IPS-15b (cell line): ENCODE measurements at regions not wholly inside any gene's neighbourhood (a gene's known extent, or its start where the extent isn't known, plus 50 kb on each side); places are given as distances from the start of the nearest gene placed in this dataset.

ENCODE experiments used
- H3K27me3 ChIP-seq: one replicate; pipeline ENCODE4 v1.6.1; 2013; ENCODE audit warnings: low read length; ENCODE audit not compliant: control insufficient read depth, insufficient read depth
- H3K36me3 ChIP-seq: one replicate; pipeline ENCODE4 v1.6.1; 2013; ENCODE audit warnings: low read length; ENCODE audit not compliant: control insufficient read depth, insufficient read depth
- H3K4me1 ChIP-seq: one replicate; pipeline ENCODE4 v1.6.1; 2013; ENCODE audit warnings: mild to moderate bottlenecking, low read length; ENCODE audit not compliant: control insufficient read depth, insufficient read depth
- H3K4me3 ChIP-seq: one replicate; pipeline ENCODE4 v1.5.1; 2013; ENCODE audit warnings: low read depth, low read length
- H3K9ac ChIP-seq: one replicate; pipeline ENCODE4 v1.6.1; 2013; ENCODE audit warnings: low read depth, mild to moderate bottlenecking, low read length
- H3K9me3 ChIP-seq: one replicate; pipeline ENCODE4 v1.6.1; 2013; ENCODE audit warnings: mild to moderate bottlenecking, low read length; ENCODE audit not compliant: control insufficient read depth, insufficient read depth

DNA sequence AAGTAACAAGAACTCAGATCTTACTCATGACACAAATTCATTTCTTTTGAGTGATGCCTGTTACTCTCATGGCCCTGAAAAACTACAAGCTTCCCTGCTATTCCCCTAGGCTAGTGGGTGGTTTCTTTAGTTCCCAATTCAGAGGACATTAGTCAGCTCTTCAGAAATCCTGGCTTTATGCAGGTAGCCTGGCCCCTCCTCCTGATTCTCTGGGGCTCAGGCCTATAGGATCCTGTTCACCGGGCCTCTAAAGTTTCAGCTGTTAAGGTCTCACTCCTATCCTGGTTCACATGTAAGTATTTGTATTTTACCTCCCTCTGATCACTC lies 87.3 kb upstream of the IRX5 start:
- Histone ChIP-seq H3K9ac (no peak overlapping the region), H3K4me1 (no peaks in the 10 kb centered on the region), H3K9me3 (no peaks in the 10 kb centered on the region), H3K27me3 (no peaks in the 10 kb centered on the region), H3K4me3 (no peak overlapping the region), H3K36me3 (no peaks in the 10 kb centered on the region)

DNA sequence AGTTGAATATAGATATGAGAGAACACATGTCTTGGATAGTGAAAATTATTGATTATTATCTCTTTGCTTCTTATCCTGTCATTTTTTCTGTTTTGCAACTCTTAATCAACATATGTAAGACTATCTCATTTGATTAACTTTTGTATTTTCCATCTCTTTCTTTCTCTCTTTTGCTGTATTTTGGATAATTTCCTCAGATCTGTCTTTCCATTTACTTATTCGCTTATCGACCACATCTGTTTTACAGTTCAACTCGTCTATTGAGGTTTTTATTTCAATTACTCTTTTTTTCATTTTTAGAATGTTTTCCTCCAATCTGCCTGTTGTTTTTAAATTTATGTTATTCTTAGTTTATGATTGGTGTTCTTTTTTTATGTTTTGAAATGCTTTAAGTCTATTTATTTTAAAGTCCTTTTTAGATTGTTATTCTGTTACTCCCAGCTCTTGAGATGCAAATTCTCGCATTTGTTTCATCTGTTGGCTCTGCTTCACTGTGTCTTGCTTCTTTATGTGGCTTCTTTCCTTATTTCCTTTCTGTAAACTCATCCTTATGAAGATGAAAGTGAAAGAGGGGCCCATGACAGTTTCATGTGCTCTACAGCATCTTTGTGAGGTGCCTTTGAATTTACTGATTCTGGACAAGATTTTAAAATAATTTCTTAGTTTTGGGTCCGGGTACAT lies 87.8 kb upstream of the IRX5 start:
- H3K9me3 ChIP-seq: no peaks in the 10 kb centered on the region
- H3K9ac ChIP-seq: no peak overlapping the region
- no peaks in the 10 kb centered on the region for H3K36me3 ChIP-seq
- H3K4me3 ChIP-seq: no peak overlapping the region
- no peaks in the 10 kb centered on the region for H3K4me1 ChIP-seq
- no peaks in the 10 kb centered on the region for H3K27me3 ChIP-seq

DNA sequence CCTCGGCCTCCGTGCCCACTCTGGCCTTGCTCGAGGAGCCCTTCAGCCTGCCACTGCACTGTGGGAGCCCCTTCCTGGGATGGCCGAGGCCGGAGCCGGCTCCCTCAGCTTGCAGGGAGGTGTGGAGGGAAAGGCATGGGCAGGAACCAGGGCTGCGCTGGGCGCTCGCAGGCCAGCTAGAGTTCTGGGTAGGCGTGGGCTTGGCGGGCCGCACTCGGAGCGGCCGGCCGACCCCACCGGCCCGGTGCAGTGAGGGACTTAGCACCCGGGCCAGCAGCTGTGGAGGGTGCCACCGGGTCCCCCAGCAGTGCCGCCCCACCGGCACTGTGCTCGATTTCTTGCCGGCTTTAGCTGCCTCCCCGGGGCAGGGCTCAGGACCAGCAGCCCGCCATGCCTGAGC lies 101.0 kb upstream of the IRX5 start:
- Histone ChIP-seq H3K9ac (no peak overlapping the region), H3K4me1 (no peaks in the 10 kb centered on the region), H3K4me3 (no peak overlapping the region), H3K27me3 (no peaks in the 10 kb centered on the region), H3K9me3 (no peaks in the 10 kb centered on the region), H3K36me3 (no peaks in the 10 kb centered on the region)

DNA sequence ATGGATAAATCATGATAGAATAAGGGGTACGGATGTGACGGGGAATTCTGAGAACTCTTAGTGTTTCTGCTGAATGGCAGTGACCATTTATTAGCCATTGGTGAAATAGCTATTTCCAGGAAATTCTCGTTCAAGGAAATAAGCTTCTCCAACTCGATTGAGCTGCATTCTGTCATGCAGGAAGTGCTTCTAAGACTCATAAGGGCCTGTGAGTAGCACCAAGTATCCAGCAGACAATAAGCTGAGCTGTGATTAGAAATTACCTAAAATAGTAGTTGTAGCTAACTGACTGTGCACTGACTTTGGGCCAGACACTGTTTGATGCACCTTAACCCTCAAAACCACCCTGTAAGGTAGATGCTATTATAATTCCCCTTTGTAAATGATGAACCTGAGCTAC lies 107.8 kb upstream of the IRX5 start:
- Histone ChIP-seq H3K9ac (no peak overlapping the region), H3K4me1 (peaks cover 3% of the 10 kb centered on the region), H3K9me3 (no peaks in the 10 kb centered on the region), H3K36me3 (no peaks in the 10 kb centered on the region), H3K27me3 (no peaks in the 10 kb centered on the region), H3K4me3 (no peak overlapping the region)

DNA sequence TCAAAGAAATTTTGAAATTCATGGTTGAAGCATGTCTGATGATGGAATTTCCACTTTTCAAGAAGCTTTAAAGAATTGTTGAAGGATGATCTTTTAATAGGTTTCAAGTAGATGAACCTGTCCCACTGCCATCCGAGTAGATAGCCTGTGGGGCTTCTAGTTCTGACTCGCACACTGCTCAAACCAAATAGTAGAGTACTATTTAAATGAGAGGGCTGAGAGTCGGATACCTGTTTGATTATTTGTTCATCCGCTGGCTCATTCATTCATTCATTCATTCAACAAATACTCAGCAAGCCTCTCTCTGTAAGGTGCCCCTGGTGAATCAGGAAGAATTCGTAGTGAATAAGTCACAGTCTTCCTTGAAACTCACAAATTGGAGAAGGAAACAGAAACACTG lies 108.2 kb upstream of the IRX5 start:
- H3K27me3 ChIP-seq: no peaks in the 10 kb centered on the region
- H3K9me3 ChIP-seq: no peaks in the 10 kb centered on the region
- no peak overlapping the region for H3K4me3 ChIP-seq
- no peak overlapping the region for H3K9ac ChIP-seq
- H3K4me1 ChIP-seq: peaks cover 6% of the 10 kb centered on the region
- no peaks in the 10 kb centered on the region for H3K36me3 ChIP-seq

DNA sequence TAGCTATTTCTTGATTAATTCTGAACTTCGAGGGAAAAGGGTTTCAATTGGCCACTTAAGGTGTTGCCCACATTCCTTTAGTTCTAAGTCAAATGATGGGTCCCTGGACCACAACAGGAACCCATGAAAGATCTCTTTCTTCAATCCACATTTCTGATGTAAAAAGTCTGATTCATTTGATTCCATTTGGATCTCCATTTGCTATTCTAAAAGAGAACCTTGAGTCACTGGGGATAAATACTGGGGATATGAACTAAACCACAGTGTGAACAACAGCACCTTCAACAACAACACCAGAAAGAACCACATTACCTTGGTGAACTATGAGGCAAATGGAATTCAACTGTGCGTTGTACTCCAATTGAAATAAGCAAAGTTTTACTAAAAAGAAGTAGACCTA lies 108.9 kb upstream of the IRX5 start:
- peaks cover 6% of the 10 kb centered on the region for H3K4me1 ChIP-seq

DNA sequence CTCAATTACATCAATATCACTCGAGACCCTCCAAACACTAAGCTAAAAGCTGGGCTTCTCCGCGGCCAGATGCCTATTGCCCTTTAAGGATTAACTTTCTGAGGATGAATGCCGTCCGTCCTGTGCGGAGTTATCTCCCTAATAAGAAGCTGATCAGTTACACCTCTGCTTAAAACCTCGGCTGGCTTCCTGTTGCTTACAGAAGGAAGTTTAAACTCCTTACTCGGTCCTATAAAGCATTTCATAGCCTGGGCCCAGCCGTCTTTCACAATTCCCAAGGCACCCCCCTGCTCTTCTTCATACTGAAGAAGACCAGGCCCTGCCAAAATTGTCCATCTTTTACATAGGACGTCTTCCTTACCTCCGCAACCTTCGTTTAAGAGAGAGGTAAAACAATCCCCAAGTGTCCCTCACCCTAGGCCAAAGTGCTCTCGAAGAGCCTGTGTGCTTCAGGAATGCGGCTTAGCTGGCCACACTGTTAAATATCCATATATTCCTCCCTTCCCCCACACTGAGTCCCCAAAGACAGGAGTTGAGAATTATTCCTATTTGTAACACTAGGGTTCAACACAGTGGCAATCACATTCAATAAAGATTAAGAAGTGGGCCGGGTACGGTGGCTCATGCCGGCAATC lies 112.6 kb upstream of the IRX5 start:
- H3K9ac ChIP-seq: no peak overlapping the region
- peaks cover 10% of the 10 kb centered on the region for H3K4me1 ChIP-seq
- no peaks in the 10 kb centered on the region for H3K36me3 ChIP-seq
- no peaks in the 10 kb centered on the region for H3K27me3 ChIP-seq
- H3K4me3 ChIP-seq: no peak overlapping the region
- H3K9me3 ChIP-seq: no peaks in the 10 kb centered on the region

More for the DNA sequence above, 108.9 kb upstream of the IRX5 start:
- no peaks in the 10 kb centered on the region for H3K9me3 ChIP-seq
- no peak overlapping the region for H3K9ac ChIP-seq
- no peak overlapping the region for H3K4me3 ChIP-seq
- no peaks in the 10 kb centered on the region for H3K36me3 ChIP-seq
- H3K27me3 ChIP-seq: no peaks in the 10 kb centered on the region

DNA sequence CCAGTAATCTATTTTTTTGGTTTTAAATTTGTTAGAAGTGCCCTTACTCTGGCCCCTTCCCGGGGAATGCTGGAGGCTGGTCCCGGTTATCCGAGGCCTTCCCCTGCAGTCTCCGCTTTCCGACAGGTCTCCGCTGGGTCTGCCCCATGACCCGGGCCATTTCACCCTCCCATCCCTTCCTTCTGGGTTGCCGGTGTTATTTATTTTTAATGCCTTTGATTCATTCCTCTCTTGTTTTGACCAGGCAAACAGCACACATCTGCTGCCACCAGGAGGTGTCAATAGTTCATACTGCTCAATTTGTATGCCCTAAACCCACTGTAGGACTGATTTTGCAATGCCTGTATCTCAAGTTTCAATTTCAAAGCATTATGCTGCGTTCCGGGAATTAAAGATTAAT lies 113.2 kb upstream of the IRX5 start:
- H3K9me3 ChIP-seq: no peaks in the 10 kb centered on the region
- H3K4me1 ChIP-seq: peaks cover 10% of the 10 kb centered on the region

DNA sequence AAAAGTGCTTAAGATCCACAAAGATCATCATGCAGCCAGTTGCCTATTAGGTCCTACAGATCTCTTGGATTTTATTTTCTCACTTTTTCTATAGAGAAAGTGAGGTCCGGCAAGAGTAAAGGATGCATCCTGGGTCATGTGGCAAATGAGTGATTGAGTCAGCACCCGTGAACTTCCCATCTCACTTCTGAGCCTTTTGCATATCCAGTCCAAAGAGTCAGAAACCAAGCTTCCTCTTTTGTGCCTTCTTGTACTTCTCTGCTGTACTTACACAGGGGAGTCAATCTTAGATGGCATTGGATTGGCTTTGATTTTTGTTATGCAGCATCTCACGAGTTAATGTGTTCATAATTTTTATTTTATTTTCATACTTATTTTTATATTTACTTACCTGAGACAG lies 114.2 kb upstream of the IRX5 start:
- Histone ChIP-seq H3K4me1 (peaks cover 10% of the 10 kb centered on the region), H3K36me3 (no peaks in the 10 kb centered on the region), H3K27me3 (no peaks in the 10 kb centered on the region), H3K9me3 (no peaks in the 10 kb centered on the region), H3K4me3 (no peak overlapping the region), H3K9ac (no peak overlapping the region)

More for the DNA sequence above, 113.2 kb upstream of the IRX5 start:
- no peaks in the 10 kb centered on the region for H3K27me3 ChIP-seq
- H3K9ac ChIP-seq: no peak overlapping the region
- H3K4me3 ChIP-seq: no peak overlapping the region
- H3K36me3 ChIP-seq: no peaks in the 10 kb centered on the region

DNA sequence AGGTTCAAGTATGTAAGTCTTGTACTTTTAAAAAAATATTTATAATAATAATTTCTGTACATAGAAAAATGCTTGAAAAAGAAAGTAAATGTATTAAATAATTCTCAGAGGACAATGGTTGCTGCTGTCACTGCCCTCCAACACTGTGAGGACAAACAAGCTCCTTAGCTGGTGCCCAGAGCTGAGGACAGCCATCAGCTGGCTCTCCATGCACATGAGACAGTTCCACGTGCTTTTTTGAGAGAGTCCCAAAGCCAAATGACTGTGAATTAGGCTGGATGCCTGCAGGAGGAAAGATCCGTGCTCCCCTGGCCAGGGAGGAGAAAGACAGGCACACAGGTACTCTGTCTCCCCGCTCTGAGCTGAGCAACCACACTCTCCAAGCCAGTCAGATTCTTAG lies 115.5 kb upstream of the IRX5 start:
- Histone ChIP-seq H3K4me1 (peaks cover 10% of the 10 kb centered on the region), H3K27me3 (no peaks in the 10 kb centered on the region), H3K4me3 (no peak overlapping the region), H3K9ac (no peak overlapping the region), H3K36me3 (no peaks in the 10 kb centered on the region), H3K9me3 (no peaks in the 10 kb centered on the region)

DNA sequence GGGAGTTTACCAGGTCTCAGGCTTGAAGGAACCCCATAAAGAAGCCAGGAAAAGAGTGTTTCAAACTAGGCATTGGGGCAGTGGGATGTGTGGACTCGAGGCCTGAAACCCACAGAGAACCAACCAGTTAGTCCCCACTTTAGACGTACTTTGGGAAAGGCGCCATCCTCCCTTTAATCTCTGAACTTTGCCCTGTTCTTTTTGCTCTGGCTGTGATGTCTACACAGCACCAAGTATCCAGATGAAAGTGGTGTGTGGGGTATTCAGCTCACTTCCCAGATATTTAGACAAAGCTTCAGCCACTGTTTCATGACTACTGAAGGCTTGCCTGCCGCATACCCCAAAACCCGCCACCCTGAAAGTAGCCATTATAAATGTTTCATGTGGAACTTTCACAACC lies 116.9 kb upstream of the IRX5 start:
- Histone ChIP-seq H3K9ac (no peak overlapping the region), H3K4me3 (no peak overlapping the region), H3K36me3 (no peaks in the 10 kb centered on the region), H3K4me1 (peaks cover 10% of the 10 kb centered on the region), H3K27me3 (no peaks in the 10 kb centered on the region), H3K9me3 (no peaks in the 10 kb centered on the region)

DNA sequence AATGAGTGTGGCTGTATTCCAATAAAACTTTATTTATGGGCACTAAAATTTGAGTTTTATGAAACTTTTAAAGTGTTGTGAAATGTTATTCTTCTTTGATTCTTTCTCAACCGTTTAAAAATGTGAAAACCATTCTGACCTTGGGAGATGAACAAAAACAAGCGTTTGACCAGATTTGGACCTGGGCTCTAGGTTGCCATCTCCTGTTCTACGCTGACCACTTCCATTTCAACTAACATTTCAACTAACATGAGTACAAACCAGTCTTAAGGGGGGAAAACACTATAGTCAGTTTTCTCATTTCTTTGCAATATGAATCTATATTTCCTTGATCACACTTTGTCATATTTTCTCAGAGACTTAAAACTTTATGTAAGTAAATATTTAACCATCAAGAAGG lies 118.4 kb upstream of the IRX5 start:
- H3K4me1 ChIP-seq: peaks cover 4% of the 10 kb centered on the region
- no peaks in the 10 kb centered on the region for H3K27me3 ChIP-seq
- H3K9me3 ChIP-seq: no peaks in the 10 kb centered on the region
- H3K4me3 ChIP-seq: no peak overlapping the region
- H3K9ac ChIP-seq: no peak overlapping the region
- H3K36me3 ChIP-seq: no peaks in the 10 kb centered on the region
